ENCODE measurements at regions not wholly inside any gene's neighbourhood (a gene's known extent, or its start where the extent isn't known, plus 50 kb on each side); places are given as distances from the start of the nearest gene placed in this dataset.
"Not testable (repeated sequence)": the region's sequence is repeated elsewhere in the genome, so short reads cannot be mapped to it uniquely, and the experiment has no call there.

DNA sequence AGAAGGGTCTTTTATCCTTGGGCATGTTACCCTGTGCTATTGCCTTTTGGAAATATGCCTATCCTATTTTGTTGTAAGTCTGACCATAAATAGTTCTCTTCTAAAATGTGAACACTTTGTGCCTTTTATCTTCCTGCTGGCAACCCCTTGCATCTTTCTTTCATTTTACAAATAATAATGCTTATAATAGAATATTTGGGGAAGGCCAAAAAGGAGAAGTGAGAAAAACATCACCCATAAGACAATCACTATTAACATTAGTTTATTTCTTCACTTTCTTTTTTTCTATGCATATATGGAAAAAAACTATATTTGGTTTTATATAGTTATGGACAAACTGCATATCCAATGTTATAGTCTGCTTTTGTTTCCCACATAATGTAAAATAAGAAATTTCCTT is 64.9 kb upstream of the GBA3 start:
- not testable (repeated sequence) for TF ChIP-seq IRF2 (CRISPR knock-in tag; IDR thresholded peaks at IDR 0.05; ENCODE audit: borderline replicate concordance, low read depth); ATF1 (CRISPR knock-in tag; IDR thresholded peaks at IDR 0.05); JUN (CRISPR knock-in tag; IDR thresholded peaks at IDR 0.05); ZNF121 (CRISPR knock-in tag; IDR thresholded peaks at IDR 0.05); MYBL2 (CRISPR knock-in tag; IDR thresholded peaks at IDR 0.05)
- TF ChIP-seq, protein P1, sequence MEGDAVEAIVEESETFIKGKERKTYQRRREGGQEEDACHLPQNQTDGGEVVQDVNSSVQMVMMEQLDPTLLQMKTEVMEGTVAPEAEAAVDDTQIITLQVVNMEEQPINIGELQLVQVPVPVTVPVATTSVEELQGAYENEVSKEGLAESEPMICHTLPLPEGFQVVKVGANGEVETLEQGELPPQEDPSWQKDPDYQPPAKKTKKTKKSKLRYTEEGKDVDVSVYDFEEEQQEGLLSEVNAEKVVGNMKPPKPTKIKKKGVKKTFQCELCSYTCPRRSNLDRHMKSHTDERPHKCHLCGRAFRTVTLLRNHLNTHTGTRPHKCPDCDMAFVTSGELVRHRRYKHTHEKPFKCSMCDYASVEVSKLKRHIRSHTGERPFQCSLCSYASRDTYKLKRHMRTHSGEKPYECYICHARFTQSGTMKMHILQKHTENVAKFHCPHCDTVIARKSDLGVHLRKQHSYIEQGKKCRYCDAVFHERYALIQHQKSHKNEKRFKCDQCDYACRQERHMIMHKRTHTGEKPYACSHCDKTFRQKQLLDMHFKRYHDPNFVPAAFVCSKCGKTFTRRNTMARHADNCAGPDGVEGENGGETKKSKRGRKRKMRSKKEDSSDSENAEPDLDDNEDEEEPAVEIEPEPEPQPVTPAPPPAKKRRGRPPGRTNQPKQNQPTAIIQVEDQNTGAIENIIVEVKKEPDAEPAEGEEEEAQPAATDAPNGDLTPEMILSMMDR (IDR thresholded peaks at IDR 0.05): not testable (repeated sequence)
- TF ChIP-seq, protein P2, sequence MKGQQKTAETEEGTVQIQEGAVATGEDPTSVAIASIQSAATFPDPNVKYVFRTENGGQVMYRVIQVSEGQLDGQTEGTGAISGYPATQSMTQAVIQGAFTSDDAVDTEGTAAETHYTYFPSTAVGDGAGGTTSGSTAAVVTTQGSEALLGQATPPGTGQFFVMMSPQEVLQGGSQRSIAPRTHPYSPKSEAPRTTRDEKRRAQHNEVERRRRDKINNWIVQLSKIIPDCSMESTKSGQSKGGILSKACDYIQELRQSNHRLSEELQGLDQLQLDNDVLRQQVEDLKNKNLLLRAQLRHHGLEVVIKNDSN (CRISPR knock-in tag; IDR thresholded peaks at IDR 0.05): not testable (repeated sequence)

Measured in WTC11 (cell line).